WTC11 (cell line): ENCODE measurements at regions not wholly inside any gene's neighbourhood (a gene's known extent, or its start where the extent isn't known, plus 50 kb on each side); places are given as distances from the start of the nearest gene placed in this dataset.

ENCODE experiments used
- ATAC-seq: fragments of 200-7000 bp; cut with Tn5 transposase; 2 replicates; pipeline ENCODE4 v1.10.0; 2021; ENCODE audit warnings: mild to moderate bottlenecking, moderate library complexity
- CTCF ChIA-PET: fragments of 300-600 bp; sonication (Branson Sonifier 250); formaldehyde crosslinking; loops from one replicate; lab custom pipeline; 2021; ENCODE audit warnings: antibody characterized with exemption; lab: Charles Lee
- POLR2A ChIA-PET: fragments of 350-600 bp; sonication (Branson Sonifier 250); formaldehyde crosslinking; loops from one replicate; lab custom pipeline; 2021; ENCODE audit warnings: antibody characterized with exemption; lab: Charles Lee
- DNase-seq: peaks from one replicate; pipeline ENCODE4 v3.0.0; 2021; ENCODE audit warnings: low spot score
- H3K27ac Mint-ChIP-seq: 2 replicates; pipeline ENCODE4 v1.8.0; 2021; ENCODE audit warnings: mixed read lengths
- H3K27me3 Mint-ChIP-seq: 2 replicates; pipeline ENCODE4 v1.8.0; 2021; ENCODE audit warnings: low read depth, mild to moderate bottlenecking, moderate library complexity, mixed read lengths
- H3K36me3 Mint-ChIP-seq: 2 replicates; pipeline ENCODE4 v1.8.0; 2021; ENCODE audit warnings: mixed read lengths
- H3K4me1 Mint-ChIP-seq: 2 replicates; pipeline ENCODE4 v1.8.0; 2022; ENCODE audit warnings: mixed read lengths
- H3K4me3 Mint-ChIP-seq: 2 replicates; pipeline ENCODE4 v1.8.0; 2021; ENCODE audit warnings: mild to moderate bottlenecking, moderate library complexity, mixed read lengths
- H3K9me3 Mint-ChIP-seq: 2 replicates; pipeline ENCODE4 v1.8.0; 2021; ENCODE audit warnings: mixed read lengths
- GABPB1 ChIP-seq: sonication (generic); formaldehyde crosslinking; IDR thresholded peaks from 2 replicates; pipeline ENCODE4 v1.8.1; 2023; ENCODE audit warnings: mild to moderate bottlenecking, missing genetic modification reagents
- GRHL2 ChIP-seq: fragments of 250-450 bp; sonication (Bioruptor Pico); IDR thresholded peaks from 2 replicates; pipeline ENCODE4 v1.8.0; 2022; ENCODE audit warnings: mild to moderate bottlenecking, moderate library complexity; ENCODE audit not compliant: insufficient replicate concordance, severe bottlenecking
- IRF2 ChIP-seq: sonication (generic); formaldehyde crosslinking; IDR thresholded peaks from 2 replicates; pipeline ENCODE4 v1.8.0; 2022; ENCODE audit warnings: low read depth, missing genetic modification reagents, borderline replicate concordance
- JUN ChIP-seq: sonication (generic); formaldehyde crosslinking; IDR thresholded peaks from 2 replicates; pipeline ENCODE4 v1.8.0; 2023; ENCODE audit warnings: mild to moderate bottlenecking, missing genetic modification reagents
- KAT7 ChIP-seq: sonication (generic); formaldehyde crosslinking; IDR thresholded peaks from 2 replicates; pipeline ENCODE4 v1.8.1; 2023; ENCODE audit warnings: missing genetic modification reagents, mild to moderate bottlenecking, borderline replicate concordance
- SMAD3 ChIP-seq: sonication (generic); formaldehyde crosslinking; IDR thresholded peaks from 2 replicates; pipeline ENCODE4 v1.8.0; 2022; ENCODE audit warnings: missing genetic modification reagents, mild to moderate bottlenecking, borderline replicate concordance
- SP1 ChIP-seq: sonication (generic); formaldehyde crosslinking; conservative IDR thresholded peaks from 2 replicates; pipeline ENCODE4 v1.8.1; 2022; ENCODE audit warnings: missing genetic modification reagents
- ZNF138 ChIP-seq: sonication (generic); formaldehyde crosslinking; conservative IDR thresholded peaks from 2 replicates; pipeline ENCODE4 v1.8.1; 2022; ENCODE audit warnings: mild to moderate bottlenecking, moderate library complexity, missing genetic modification reagents
- TF ChIP-seq, protein P1 (sequence below): fragments of 250-450 bp; sonication (Bioruptor Pico); IDR thresholded peaks from 2 replicates; pipeline ENCODE4 v1.8.0; 2021; ENCODE audit warnings: mild to moderate bottlenecking
- TF ChIP-seq, protein P2 (sequence below): sonication (generic); formaldehyde crosslinking; IDR thresholded peaks from 2 replicates; pipeline ENCODE4 v1.8.1; 2023; ENCODE audit warnings: mild to moderate bottlenecking, missing genetic modification reagents
- TF ChIP-seq, protein P3 (sequence below): sonication (generic); formaldehyde crosslinking; IDR thresholded peaks from 2 replicates; pipeline ENCODE4 v1.8.1; 2022; ENCODE audit warnings: mild to moderate bottlenecking, missing genetic modification reagents, moderate library complexity, borderline replicate concordance
- TF ChIP-seq, protein P4 (sequence below): fragments of 250-450 bp; sonication (Bioruptor Pico); IDR thresholded peaks from 2 replicates; pipeline ENCODE4 v2.1.2; 2022; ENCODE audit warnings: mild to moderate bottlenecking, moderate library complexity
- TF ChIP-seq, protein P5 (sequence below): fragments of 250-450 bp; sonication (Bioruptor Pico); IDR thresholded peaks from 2 replicates; pipeline ENCODE4 v1.9.0; 2021; ENCODE audit warnings: moderate library complexity, mild to moderate bottlenecking, inconsistent platforms, borderline replicate concordance
- TF ChIP-seq, protein P6 (sequence below): sonication (generic); formaldehyde crosslinking; IDR thresholded peaks from 2 replicates; pipeline ENCODE4 v1.8.1; 2023; ENCODE audit warnings: mild to moderate bottlenecking, missing genetic modification reagents

DNA sequence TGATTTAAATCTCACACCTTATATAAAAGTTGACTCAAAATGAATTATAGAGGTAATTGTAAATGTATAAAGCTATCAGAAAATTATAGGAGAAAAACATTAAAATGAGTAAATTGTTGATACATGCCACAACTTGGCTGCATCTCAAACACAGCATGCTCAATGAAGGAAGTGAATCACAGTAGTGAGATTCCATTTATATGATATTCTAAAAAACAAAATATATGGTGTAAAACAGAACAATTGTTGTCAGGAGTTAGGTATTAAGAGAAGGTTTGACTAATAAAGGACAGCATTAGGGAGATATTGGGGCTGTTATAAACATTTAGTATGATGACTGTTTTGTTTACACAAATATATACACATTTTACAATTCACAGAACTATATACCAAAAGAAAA lies 356.6 kb upstream of the CELF4 start:
- H3K4me1 Mint-ChIP-seq = no peaks in the 10 kb centered on the region
- TF ChIP-seq, protein P1, sequence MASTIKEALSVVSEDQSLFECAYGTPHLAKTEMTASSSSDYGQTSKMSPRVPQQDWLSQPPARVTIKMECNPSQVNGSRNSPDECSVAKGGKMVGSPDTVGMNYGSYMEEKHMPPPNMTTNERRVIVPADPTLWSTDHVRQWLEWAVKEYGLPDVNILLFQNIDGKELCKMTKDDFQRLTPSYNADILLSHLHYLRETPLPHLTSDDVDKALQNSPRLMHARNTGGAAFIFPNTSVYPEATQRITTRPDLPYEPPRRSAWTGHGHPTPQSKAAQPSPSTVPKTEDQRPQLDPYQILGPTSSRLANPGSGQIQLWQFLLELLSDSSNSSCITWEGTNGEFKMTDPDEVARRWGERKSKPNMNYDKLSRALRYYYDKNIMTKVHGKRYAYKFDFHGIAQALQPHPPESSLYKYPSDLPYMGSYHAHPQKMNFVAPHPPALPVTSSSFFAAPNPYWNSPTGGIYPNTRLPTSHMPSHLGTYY = no peak
- ChIA-PET POLR2A (no interaction called here), CTCF (no interaction called here)
- DNase-seq (no peak), ATAC-seq (no peak)
- H3K36me3 Mint-ChIP-seq = no peaks in the 10 kb centered on the region
- no peaks in the 10 kb centered on the region; the same call in 1 of the 2 replicates for H3K27me3 Mint-ChIP-seq
- H3K27ac Mint-ChIP-seq = no peak overlapping the region
- no peaks in the 10 kb centered on the region for H3K9me3 Mint-ChIP-seq
- no peak overlapping the region for H3K4me3 Mint-ChIP-seq

DNA sequence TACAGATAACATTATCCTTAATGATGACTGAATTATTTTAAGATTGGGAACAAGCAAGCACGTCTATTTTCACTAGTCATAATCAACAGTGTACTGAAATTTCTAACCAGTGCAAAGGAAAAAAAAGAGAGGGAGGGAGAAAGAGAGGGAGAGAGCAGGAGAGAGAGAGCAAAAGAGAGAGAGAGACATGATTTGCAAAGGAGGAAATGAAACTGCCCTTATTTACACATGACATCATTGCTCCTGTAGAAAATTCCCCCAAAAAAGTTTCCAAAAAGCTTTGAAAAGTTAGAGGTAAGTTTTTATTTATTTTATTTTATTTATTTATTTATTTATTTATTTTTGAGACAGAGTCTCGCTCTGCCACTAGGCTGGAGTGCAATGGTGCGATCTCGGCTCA lies 355.3 kb upstream of the CELF4 start:
- Mint-ChIP-seq H3K27me3 (no peaks in the 10 kb centered on the region; the same call in 1 of the 2 replicates), H3K9me3 (no peaks in the 10 kb centered on the region), H3K36me3 (no peaks in the 10 kb centered on the region), H3K4me3 (no peak overlapping the region), H3K27ac (no peak overlapping the region), H3K4me1 (no peaks in the 10 kb centered on the region)
- TF ChIP-seq, protein P2, sequence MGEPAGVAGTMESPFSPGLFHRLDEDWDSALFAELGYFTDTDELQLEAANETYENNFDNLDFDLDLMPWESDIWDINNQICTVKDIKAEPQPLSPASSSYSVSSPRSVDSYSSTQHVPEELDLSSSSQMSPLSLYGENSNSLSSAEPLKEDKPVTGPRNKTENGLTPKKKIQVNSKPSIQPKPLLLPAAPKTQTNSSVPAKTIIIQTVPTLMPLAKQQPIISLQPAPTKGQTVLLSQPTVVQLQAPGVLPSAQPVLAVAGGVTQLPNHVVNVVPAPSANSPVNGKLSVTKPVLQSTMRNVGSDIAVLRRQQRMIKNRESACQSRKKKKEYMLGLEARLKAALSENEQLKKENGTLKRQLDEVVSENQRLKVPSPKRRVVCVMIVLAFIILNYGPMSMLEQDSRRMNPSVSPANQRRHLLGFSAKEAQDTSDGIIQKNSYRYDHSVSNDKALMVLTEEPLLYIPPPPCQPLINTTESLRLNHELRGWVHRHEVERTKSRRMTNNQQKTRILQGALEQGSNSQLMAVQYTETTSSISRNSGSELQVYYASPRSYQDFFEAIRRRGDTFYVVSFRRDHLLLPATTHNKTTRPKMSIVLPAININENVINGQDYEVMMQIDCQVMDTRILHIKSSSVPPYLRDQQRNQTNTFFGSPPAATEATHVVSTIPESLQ = no peak
- TF ChIP-seq, protein P1 = no peak
- no peak for TF ChIP-seq GRHL2 (CRISPR knock-in tag)
- no peak for TF ChIP-seq SP1 (CRISPR knock-in tag)
- TF ChIP-seq, protein P3, sequence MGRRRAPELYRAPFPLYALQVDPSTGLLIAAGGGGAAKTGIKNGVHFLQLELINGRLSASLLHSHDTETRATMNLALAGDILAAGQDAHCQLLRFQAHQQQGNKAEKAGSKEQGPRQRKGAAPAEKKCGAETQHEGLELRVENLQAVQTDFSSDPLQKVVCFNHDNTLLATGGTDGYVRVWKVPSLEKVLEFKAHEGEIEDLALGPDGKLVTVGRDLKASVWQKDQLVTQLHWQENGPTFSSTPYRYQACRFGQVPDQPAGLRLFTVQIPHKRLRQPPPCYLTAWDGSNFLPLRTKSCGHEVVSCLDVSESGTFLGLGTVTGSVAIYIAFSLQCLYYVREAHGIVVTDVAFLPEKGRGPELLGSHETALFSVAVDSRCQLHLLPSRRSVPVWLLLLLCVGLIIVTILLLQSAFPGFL = no peak
- no peak for TF ChIP-seq GABPB1 (CRISPR knock-in tag)
- no peak for TF ChIP-seq SMAD3
- no peak for TF ChIP-seq IRF2 (CRISPR knock-in tag)
- ChIA-PET POLR2A (no interaction called here), CTCF (no interaction called here)
- ATAC-seq (no peak), DNase-seq (no peak)

DNA sequence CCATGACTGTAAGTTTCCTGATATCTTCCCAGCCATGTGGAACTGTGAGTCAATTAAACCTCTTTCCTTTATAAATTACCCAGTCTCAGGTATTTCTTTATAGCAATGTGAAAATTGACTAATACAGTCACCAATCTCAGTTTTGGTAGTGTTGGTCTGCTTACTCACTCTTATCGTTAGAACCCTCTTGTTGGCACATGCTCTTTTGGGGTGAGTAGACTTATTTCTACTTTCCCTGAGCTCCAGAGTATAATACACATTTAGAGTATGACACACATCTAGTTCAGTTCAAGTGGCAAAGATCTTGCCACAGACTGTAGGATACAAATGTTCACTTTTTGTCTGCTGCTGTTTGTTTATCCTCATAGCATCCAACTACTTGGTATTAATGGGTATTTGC lies 347.5 kb upstream of the CELF4 start:
- Mint-ChIP-seq H3K36me3 (no peaks in the 10 kb centered on the region), H3K27me3 (no peaks in the 10 kb centered on the region; the same call in 1 of the 2 replicates), H3K4me1 (no peaks in the 10 kb centered on the region), H3K27ac (no peak overlapping the region), H3K9me3 (no peaks in the 10 kb centered on the region), H3K4me3 (no peak overlapping the region)
- DNase-seq (no peak), ATAC-seq (no peak)
- CTCF ChIA-PET = no interaction called here
- TF ChIP-seq KAT7 (CRISPR knock-in tag) = no peak
- no peak for TF ChIP-seq GABPB1 (CRISPR knock-in tag)
- no peak for TF ChIP-seq ZNF138 (CRISPR knock-in tag)
- TF ChIP-seq, protein P4, sequence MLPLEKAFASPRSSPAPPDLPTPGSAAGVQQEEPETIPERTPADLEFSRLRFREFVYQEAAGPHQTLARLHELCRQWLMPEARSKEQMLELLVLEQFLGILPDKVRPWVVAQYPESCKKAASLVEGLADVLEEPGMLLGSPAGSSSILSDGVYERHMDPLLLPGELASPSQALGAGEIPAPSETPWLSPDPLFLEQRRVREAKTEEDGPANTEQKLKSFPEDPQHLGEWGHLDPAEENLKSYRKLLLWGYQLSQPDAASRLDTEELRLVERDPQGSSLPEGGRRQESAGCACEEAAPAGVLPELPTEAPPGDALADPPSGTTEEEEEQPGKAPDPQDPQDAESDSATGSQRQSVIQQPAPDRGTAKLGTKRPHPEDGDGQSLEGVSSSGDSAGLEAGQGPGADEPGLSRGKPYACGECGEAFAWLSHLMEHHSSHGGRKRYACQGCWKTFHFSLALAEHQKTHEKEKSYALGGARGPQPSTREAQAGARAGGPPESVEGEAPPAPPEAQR (CRISPR knock-in tag) = no peak
- TF ChIP-seq, protein P5, sequence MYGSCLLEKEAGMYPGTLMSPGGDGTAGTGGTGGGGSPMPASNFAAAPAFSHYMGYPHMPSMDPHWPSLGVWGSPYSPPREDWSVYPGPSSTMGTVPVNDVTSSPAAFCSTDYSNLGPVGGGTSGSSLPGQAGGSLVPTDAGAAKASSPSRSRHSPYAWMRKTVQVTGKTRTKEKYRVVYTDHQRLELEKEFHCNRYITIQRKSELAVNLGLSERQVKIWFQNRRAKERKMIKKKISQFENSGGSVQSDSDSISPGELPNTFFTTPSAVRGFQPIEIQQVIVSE (CRISPR knock-in tag) = no peak
- TF ChIP-seq, protein P6, sequence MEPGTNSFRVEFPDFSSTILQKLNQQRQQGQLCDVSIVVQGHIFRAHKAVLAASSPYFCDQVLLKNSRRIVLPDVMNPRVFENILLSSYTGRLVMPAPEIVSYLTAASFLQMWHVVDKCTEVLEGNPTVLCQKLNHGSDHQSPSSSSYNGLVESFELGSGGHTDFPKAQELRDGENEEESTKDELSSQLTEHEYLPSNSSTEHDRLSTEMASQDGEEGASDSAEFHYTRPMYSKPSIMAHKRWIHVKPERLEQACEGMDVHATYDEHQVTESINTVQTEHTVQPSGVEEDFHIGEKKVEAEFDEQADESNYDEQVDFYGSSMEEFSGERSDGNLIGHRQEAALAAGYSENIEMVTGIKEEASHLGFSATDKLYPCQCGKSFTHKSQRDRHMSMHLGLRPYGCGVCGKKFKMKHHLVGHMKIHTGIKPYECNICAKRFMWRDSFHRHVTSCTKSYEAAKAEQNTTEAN (CRISPR knock-in tag) = no peak
- no peak for TF ChIP-seq JUN
- POLR2A ChIA-PET = no interaction called here
